GM19351 (cell line): ENCODE measurements at regions not wholly inside any gene's neighbourhood (a gene's known extent, or its start where the extent isn't known, plus 50 kb on each side); places are given as distances from the start of the nearest gene placed in this dataset.

Source experiments
- ATAC-seq: cut with Tn5 transposase; IDR thresholded peaks from one replicate; pipeline ENCODE4 v1.9.1; 2021; ENCODE audit warnings: mild to moderate bottlenecking, moderate library complexity; ENCODE audit not compliant: unreplicated experiment

- no peak for ATAC-seq
These were observed 90.7 kb upstream of the IL12B start for GRCh38 chr5:159420940-159421339.

GRCh38 chr5:159422361-159422760, 92.1 kb upstream of the IL12B start:
- no peak for ATAC-seq

- no peak for ATAC-seq
These were observed 92.6 kb upstream of the IL12B start for GRCh38 chr5:159422910-159423309.

GRCh38 chr5:159424123-159424522, 93.8 kb upstream of the IL12B start:
- peak; percentile 35 for ATAC-seq

GRCh38 chr5:159426694-159427093, 96.4 kb upstream of the IL12B start:
- no peak for ATAC-seq

GRCh38 chr5:159427180-159428012, 97.1 kb upstream of the IL12B start:
- ATAC-seq, result peak; percentile 69

- ATAC-seq, result peak; percentile 33
These were observed 100.2 kb upstream of the IL12B start for GRCh38 chr5:159430361-159431012.

GRCh38 chr5:159435855-159436254, 105.6 kb upstream of the IL12B start:
- ATAC-seq, result no peak

GRCh38 chr5:159438092-159438491, 107.8 kb upstream of the IL12B start:
- no peak for ATAC-seq

GRCh38 chr5:159439002-159439401, 108.7 kb upstream of the IL12B start:
- ATAC-seq, result no peak

- ATAC-seq, result peak; percentile 79
These were observed 109.9 kb upstream of the IL12B start for GRCh38 chr5:159440235-159440634.

GRCh38 chr5:159440968-159441367, 110.7 kb upstream of the IL12B start:
- ATAC-seq, result no peak

GRCh38 chr5:159441441-159441840, 111.2 kb upstream of the IL12B start:
- no peak for ATAC-seq

- ATAC-seq, result no peak
These were observed 112.0 kb upstream of the IL12B start for GRCh38 chr5:159442206-159442850.

- ATAC-seq, result peak; percentile 60
These were observed 114.3 kb upstream of the IL12B start for GRCh38 chr5:159444441-159445082.

- ATAC-seq, result no peak
These were observed 116.8 kb upstream of the IL12B start for GRCh38 chr5:159447116-159447515.

GRCh38 chr5:159448841-159449407, 118.6 kb upstream of the IL12B start:
- ATAC-seq, result no peak

- ATAC-seq, result no peak
These were observed 119.6 kb upstream of the IL12B start for GRCh38 chr5:159449925-159450324.

- ATAC-seq, result no peak
These were observed 120.1 kb upstream of the IL12B start for GRCh38 chr5:159450417-159450816.

GRCh38 chr5:159451197-159452052, 121.1 kb upstream of the IL12B start:
- ATAC-seq, result no peak
